ENCODE measurements at regions not wholly inside any gene's neighbourhood (a gene's known extent, or its start where the extent isn't known, plus 50 kb on each side); places are given as distances from the start of the nearest gene placed in this dataset.
"Not testable (repeated sequence)": the region's sequence is repeated elsewhere in the genome, so short reads cannot be mapped to it uniquely, and the experiment has no call there.

DNA sequence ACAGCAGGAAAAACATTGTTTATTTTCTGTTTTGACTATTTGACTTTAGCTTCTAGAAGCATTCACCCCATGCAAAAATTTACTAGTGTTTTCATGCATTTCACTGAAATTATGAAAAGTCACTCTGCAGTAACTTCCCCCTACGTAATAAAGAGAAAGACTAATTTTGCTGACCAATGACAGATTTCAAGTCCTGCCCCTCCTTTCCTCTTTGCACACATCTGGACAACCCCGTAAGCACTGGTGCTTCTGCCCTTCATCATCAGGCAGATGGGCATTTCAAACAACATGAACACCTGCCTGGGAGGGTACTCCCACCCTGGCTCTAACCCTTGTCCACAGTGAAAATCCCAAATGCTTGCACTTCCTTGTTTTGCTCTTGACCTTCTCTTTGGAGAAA, 815.0 kb upstream of the ID2 start:
- no peak for DNase-seq

DNA sequence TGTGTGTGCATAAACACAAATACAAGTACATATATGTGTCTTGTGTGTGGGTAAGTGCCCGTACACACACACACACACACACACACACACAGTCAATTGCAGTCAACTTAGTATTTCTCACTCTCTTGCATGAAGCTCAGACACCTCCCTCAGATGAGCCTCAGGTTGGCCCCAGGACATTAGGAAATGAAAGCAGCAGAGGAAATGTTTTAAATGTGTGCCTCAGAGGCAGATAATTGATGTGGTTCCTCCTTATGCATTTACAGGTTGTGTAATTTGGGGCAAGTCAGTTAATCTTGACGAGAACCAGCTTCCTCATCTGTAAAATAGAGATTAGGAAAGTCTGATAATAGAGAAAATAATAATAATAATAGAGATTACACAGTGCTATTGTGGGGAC, 814.0 kb upstream of the ID2 start:
- DNase-seq: no peak

DNA sequence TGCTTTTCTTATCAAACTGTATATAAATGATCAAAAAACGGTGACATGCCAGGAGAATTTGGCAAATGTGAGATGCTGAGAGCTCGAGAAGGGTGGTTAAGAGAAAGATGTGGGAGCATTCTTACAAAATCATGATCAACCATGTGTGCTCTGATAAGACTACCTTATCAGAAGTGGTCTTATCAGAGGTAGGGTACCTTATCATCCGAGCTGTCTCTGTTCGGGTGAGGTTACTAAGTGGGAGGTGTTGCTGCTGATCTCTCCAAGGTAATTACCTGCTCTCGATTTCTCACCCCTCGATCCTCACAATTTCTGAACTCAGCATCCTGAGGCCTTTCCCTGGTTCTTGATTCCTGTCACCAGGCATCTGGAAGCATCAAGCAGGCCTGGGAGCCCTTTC, 813.0 kb upstream of the ID2 start:
- no peak for DNase-seq

DNA sequence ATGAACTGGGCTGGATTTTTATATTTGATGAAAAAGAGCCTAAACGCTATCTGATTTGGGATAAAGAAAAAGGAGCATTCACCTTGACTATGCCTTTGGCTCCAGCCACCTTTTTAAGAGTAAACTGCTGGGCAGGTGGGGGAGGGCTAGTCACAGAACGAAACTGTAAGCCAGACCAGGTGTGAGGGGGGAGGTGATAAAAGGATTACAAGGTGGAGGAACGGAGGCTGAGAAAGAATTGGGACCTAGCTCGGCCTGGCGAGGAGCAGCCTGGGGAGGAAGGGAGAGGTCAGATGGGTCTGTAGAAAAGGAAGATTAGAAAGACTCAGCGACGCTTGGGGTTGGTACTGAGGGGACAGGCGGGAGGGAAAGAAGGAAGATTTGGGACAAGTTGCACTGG, 805.4 kb upstream of the ID2 start:
- not testable (repeated sequence) for DNase-seq

DNA sequence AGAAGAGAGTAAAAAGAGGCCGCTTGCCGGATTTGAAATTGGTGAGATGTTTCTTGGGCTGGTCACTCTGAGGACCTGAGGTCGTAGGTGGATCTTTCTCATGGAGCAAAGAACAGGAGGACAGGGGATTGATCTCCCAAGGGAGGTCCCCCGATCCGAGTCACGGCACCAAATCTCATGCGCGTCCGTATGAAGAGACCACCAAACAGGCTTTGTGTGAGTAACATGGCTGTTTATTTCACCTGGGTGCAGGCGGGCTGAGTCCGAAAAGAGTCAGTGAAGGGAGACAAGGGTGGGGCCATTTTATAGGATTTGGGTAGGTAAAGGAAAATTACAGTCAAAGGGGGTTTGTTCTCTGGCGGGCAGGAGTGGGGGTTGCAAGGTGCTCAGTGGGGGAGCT, 803.6 kb upstream of the ID2 start:
- not testable (repeated sequence) for DNase-seq

DNA sequence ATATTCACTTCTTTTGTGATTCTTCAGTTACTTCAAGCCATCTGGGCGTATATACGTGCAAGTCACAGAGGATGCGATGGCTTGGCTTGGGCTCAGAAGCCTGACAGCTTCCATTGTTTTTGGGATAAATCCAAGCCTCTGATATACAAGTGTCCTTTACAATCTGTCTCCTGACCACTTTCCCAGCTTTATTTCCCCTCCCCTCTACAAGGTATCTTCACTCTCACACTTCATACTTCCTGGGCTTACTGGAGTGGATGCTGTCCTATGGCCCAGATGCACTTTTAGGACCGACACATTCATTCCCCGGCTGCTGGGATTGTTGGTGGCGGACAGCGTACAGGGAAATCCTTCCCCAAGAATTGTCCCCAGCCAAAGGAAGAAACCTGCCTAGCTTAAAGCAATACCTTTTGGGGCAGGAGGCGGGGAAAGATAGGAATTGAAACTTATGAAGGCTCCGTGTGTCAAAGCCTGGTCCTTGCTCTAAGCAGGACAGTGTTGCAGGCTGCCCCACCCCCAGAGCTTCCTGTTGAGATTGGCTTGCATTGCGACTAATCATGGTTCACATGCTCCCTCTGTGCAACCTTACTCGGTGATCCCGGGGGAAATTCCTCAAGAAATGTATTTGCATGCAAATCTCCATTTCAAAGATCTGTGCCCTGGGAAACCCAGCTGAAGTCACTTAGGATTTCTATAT, 802.9 kb upstream of the ID2 start:
- no peak for DNase-seq

DNA sequence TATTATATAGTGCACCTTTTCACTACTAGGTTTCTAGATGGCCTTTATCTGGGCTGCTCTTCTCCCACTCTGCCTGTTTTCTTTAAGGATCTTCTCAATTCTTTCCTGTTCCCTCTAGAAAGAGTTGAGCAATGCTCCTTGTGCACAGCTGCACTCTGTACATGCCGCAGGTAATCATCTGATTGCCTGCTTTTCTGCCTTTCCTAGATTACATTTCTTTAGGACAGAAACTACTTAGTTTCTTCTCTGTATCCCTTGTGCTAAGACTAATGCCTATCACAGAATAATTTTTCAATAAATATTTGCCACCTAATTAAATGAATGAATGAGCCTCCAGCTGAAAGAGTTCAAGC, 802.4 kb upstream of the ID2 start:
- DNase-seq: no peak

DNA sequence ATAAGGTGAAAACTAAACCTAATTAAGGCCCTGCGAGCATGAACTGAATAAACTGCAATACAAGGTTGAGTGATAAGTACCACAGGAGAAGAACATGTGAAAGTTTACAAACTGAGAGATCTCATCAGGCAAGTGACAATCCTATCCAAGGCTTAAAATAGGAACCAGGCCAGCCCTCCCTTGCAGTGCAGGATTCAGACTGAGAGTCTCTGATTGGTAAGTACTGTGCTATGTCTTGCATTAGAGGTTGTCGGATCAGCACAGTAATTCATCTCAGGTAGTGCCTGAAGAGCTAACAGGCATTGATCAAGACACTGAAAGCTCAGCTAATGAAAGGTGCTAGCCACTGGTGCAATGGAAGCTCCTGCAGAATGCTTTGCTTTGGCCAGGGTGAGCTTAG, 801.7 kb upstream of the ID2 start:
- DNase-seq: no peak

DNA sequence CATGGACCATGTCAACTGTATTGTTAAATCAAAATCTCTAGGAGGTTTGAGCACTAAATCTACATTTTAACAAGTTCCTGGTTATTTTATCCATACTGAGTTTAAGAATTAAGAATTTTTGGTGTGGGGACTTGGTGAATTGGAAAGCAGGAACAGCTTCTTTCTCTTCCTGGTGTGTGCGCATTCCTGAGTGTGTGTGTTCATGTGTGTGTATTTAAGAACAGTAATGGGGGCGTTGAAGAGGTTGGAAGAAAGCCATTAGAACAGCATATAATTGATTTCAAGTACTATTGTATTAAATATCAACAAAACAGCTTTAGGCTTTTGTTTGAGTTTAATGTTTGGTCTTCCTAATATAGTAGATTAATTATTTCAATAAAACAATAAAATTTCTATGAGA, 801.3 kb upstream of the ID2 start:
- no peak for DNase-seq

DNA sequence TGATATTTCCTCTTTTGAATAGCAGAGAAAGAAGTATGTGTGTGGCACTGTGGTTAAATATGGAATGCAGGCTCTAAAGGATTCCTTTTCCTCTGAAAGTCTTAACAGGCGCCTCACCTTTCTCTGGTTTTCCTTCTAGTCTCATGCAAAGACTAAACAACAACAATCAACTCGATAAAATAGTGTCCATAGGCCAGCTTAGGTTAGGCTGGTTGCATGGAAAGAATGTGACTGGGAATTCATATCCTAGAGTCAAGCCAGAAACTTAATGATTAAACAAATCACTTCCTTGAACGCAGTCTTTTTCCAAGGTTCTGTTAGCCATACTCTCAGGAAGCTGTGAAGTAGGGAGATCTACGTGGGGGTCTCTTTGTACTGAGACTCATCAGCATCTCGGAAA, 800.8 kb upstream of the ID2 start:
- no peak for DNase-seq

DNA sequence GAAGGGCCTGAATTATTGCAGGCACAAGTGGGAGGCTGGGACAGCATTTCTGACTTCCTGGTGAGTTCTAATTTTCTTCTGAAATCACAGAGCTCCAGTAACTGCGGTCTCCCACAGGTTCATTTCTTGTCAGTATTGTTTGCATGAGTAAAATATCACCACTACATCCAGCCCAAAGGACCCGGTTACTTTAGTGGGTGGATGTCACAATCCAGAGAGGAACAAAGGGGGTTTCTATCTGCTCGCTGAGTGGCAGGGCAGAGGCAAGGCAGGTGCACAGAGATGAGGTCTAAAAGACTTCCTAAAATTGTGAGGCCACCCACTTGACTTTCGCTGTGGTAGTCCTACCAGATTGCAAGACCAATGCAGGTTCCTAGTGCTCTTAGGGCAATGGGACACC, 800.4 kb upstream of the ID2 start:
- no peak for DNase-seq

DNA sequence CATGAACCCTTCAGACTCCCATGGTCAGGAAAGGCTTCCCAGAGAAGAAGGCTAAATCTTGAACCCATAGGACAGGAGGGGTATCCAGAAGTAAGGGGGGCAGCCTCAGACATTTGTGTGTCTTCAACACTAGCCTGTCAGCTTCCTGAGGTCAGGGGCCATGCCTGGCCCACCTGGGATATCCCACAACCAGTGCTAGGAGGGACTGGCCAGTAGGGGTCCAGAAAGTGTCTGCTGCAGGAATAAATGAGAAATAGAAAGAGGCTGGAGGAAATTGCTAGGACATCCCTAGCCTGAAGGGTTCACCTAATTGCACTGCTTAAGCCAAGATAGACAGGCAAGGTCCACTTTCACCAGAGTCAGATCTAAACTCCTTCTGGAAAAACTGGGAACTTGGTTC, 799.6 kb upstream of the ID2 start:
- no peak for DNase-seq

DNA sequence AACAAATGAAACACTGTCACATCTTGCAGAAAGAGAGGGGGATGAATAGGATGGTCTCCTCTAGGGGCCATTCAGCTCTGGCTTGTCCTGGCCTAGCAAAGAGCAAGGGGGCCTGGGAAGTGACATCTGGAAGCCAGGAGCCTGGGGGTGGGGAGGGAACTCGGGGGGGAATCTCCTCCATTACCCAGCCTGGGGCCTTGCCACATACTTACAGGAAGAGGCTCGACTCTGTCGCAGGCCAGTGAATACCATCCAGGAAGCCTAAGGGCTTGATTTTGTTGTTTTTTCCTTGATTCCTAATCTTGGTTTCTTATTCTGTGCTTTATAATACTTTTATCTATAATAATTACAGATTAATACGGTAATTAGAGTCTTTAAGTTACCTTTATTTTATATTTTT, 797.5 kb upstream of the ID2 start:
- no peak for DNase-seq

DNA sequence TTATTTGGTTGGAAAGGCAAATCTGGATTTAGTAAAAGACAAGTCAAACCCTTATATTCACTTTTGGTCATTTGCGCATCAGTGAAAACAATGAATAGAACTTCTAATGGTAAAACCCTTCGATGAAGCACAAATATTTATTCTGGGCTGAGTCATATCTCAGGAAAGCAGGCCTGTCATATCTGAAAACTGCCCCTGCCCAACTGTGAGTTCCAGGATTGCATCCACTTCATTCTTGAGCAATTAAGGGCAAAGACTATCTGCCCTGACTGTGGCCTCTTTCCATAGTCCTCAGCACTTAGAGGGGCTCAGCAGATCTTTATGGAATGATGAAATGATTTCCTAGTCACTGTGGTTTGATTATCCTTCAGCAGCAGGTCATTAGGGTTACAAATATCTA, 795.2 kb upstream of the ID2 start:
- DNase-seq: no peak

DNA sequence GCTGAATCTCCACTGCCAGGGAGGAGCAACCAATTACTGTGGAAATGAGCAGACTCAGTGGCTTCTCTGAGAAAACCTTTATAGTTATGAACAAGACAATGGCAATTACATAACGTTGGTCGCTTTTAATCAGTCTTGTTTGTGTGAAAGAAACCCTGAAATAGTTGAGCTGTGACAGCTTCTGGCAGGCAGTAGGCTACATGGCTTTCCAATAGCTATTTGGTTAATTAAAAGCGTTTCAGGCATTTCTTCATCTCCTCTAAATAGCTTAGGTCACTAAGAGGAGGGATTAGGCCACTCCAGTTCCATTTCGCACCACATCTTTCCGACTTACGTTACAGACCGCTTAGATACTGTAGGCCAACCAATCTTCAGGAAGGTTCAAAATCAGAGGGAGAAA, 794.4 kb upstream of the ID2 start:
- DNase-seq: no peak

DNA sequence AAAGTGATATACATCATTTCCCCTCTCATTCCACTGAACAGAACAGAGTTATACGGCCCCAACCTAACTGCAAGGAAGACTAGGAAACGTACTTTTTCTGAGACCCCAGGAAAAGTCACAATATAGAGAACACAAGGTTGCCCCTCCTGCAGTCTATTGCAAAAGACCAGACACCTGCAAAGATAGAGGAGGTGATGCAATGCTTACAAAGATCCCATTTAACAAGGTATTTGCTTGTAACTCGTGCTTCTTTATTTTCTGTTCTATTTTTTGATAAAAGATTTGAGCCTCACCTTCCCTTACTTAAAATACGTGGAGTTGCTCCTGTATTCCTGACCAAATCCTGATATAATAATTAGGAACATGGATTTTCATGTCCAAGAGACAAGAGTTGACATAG, 793.0 kb upstream of the ID2 start:
- DNase-seq: no peak

DNA sequence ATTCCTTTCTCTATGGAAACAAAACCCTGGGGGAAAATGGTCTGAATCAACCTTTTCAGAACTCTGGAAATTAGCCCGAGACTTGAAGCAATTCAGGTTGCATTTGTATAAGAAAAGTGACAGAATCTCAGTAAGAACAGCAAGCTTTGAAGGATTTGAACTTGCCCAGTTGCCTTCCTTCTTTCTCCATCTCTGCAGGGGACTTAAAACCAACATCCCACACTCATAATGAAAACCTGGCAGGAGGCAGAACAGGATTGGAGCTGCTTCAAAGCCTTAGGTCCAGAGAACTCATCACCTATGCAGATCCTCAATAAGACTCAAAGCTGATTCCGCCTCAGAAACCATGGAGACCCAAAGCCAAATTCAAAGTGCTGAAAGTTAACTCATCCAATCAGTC, 790.5 kb upstream of the ID2 start:
- DNase-seq: no peak

DNA sequence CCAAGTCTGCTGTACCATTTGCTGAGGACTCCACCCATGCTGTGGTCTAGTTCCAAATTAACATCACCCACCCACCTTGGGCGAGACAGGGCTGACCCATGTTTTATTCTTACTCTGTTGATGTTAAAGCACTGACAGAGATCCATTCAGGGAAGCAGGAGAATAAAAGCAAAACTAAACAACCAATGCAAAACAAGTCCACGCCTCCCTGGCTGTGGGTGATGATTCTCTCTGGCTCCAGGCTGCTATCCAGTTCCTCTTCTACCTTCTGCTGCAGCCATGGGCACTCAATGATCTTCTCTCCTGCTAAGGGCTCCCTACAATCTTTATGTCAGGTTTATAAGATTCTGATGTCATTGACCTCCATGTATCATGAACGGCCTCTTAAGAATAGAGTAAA, 786.6 kb upstream of the ID2 start:
- DNase-seq: no peak

DNA sequence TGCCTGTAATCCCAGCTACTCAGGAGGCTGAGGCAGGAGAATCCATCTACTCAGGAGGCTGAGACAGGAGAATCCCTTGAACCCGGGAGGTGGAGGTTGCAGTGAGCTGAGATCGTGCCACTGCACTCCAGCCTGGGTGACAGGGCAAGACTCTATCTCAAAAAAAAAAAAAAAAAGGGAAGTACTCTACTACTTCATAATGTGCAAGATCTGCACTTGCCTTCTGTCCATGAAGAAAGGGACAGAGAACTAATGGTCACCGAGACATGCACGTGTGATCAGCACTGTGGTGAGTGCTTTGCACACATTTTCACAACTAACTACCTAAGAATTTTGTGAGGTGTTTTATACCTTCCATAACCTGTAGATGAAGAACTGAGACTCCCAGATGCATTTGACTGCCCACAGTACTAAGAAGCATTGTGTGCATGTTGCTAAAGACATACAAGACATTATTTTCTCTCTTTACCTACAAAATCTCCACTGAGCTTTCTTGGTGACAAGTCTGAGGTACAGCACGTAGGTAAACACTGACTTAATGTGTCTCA, 784.8 kb upstream of the ID2 start:
- no peak for DNase-seq

DNA sequence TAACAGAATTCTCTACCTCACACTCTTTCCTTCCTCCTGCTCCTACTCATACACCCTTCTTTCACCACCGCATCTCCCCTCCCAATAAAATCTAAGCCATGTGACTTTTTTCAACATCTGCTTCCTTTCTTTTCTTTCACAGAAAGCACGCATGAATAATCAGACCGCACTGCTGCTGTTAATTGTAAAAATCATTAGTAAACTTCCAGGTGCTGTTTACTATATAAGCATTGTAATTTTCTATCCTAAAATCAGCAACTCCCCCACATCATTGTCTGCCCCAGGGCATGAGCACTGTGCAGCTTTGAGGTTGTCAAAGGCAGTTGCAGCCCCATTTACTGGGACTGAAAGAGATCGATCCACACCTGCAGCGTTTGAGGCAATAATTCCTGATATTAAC, 782.6 kb upstream of the ID2 start:
- DNase-seq: no peak

DNA sequence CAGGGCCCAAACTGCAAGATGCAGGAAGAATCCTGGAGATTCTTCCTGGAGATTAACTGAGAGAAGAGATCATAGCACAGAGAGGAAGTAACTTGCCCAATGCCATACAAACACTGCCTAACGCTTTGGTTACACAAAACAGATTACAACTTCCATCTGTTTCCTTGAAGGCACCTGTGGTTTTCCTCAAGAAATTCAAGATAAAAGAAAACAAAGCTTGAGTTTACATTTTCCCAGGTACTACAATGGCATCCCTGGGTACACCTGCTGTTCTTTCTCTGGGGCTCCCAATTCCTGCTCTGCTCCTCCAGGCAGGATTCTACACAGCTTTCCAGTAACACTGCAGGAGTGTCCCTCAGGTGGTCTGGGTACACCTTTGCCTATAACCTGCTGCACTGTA, 781.9 kb upstream of the ID2 start:
- no peak for DNase-seq

DNA sequence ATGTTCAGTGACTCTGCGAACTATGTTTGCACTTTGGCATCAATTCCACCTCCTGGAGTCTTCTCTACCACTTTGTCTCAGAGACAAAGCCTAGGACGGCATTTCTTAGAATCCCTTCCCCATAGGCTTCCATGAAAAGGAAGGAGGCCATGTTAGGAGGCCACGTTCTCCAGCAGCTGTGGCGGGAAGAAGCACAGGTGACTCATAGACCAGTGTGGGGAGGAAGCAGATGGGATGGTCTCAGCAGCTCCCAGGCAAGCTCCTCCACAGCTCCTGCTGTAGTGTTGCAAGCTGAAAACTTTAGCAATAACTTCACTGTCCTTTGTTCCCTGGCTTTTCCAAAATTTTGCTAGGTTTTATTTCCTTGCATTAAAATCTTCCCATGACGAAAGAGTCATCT, 781.3 kb upstream of the ID2 start:
- DNase-seq: no peak

DNA sequence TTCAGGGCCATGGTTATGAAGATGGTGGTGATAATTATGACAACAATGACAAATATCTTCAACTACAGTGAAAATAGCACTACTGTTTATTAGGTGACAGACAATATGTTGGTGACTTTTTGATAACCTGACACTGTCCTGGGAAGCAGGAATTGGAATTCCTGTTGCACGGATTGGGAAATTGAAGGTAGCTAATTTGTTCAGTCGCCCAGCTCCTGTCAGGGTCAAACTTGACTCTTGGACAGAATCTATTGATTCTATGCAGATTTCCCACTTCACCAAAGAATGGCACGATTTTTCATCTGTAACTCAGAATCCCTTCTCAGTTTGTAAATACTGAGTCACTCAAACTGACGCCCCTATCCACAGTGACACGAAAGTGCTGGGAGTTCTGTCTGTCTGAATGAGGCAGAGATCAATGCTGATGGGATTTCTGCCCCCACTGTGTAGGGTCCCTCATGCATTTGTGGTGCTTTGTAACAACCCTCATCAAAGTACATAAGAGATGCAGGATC, 779.5 kb upstream of the ID2 start:
- DNase-seq: no peak

DNA sequence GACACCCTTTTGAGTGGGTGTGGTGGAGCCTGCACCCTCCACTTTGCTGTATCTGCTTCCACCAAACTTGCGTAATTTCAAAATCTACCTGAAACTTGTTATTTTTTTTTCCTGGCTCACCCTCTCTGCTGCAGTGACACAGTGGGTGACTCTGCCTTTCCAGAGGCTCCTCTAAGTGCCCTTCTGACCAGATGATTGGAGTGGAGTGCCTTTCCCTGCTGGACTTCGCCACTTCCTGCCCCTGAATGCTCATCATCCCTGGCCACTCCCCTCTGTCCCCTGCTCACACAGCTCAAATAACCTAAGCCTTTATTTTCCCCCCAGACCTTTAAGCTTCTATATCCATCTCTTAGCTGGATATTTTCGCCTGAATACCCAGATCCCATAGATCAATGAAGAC, 777.5 kb upstream of the ID2 start:
- DNase-seq: no peak

DNA sequence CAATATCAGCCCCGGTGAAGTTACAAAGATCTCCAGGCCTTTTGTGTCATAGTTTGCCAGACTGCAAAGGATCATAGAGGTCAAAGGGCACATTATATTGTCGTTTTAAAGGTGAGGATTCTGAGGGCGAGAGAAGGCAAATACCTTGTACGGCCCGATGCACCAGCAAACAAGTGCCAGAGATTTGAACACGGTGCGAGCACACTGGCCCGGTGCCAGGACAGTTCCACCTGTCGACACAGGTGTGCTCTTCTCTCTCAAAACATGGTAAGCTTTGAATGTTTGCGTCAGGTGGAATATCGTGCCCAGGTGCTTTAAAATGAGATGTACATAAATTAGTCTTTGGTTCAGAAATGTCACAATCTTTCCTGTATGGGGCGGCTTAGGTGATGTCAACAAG, 776.1 kb upstream of the ID2 start:
- no peak for DNase-seq

Data from activated gamma-delta T cell (primary cell).